ENCODE measurements at regions not wholly inside any gene's neighbourhood (a gene's known extent, or its start where the extent isn't known, plus 50 kb on each side); places are given as distances from the start of the nearest gene placed in this dataset.

DNA sequence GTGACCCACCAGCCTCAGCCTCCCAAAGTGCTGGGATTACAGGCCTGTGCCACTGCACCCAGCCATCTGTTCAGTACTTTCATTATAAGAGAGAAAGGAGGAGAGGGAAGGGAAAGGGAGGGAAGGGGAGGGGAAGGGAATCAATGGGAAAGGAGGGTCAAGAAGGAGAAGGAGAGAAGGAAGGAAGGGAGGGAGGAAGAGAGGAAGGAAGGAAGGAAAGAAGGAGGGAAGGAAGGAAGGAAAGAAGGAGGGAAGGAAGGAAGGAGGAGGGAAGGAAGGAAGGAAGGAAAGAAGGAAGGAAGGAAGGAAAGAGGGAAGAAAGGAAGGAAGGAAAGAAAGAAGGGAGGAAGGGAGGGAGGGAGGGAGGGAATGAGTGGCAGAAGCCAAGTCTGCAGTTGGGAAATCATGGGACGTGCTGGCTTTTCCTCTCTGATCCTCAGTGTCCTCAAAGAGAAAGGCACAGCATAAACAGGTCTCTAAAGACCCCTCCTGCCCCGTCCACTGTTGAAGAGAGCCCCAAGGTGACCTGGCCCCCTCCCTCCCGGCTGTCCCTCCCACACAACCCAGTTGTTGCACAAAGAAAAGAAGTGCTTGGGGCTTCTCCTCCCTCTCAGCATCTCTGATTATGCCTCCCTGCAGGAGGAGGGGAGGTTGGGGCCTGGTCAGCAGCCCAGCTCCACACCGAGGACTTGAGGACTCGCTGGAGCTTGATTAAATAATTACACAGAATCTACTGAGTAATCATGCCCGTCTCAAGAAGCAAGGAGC is 69.1 kb upstream of the TOP1 start:
- in situ Hi-C loops (cut with HindIII; ENCODE audit: low sequenced_read_pairs): no loop called here
- TF ChIP-seq, protein P1, sequence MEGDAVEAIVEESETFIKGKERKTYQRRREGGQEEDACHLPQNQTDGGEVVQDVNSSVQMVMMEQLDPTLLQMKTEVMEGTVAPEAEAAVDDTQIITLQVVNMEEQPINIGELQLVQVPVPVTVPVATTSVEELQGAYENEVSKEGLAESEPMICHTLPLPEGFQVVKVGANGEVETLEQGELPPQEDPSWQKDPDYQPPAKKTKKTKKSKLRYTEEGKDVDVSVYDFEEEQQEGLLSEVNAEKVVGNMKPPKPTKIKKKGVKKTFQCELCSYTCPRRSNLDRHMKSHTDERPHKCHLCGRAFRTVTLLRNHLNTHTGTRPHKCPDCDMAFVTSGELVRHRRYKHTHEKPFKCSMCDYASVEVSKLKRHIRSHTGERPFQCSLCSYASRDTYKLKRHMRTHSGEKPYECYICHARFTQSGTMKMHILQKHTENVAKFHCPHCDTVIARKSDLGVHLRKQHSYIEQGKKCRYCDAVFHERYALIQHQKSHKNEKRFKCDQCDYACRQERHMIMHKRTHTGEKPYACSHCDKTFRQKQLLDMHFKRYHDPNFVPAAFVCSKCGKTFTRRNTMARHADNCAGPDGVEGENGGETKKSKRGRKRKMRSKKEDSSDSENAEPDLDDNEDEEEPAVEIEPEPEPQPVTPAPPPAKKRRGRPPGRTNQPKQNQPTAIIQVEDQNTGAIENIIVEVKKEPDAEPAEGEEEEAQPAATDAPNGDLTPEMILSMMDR (IDR thresholded peaks at IDR 0.05; ENCODE audit: low read depth, low read length, missing control alignments): no peak
- no peak overlapping the region for H3K4me3 ChIP-seq (ENCODE audit: low read depth, low read length)
- DNase-seq (ENCODE audit: low read depth): no peak

DNA sequence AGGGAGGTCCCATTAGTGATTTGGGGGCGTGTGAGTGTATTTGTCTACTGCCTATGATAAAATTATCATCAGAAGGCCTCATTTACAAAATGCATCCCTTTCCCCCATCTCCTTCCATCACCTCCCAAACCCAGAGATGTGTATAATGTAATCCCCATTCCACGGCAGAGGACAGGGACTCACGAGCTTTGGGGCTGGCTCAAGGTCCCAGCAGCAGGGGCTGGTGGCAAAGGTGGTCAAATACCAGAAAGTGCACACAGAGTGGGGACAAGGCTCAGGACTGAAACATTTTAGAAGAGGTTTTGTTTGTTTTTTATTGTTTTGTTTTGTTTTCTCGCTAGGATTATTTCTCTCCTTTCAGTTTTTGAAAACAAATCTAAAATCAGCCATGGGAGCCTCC is 68.5 kb upstream of the TOP1 start:
- no peak overlapping the region for H3K4me3 ChIP-seq (ENCODE audit: low read depth, low read length)
- in situ Hi-C loops (cut with HindIII; ENCODE audit: low sequenced_read_pairs): no loop called here
- DNase-seq (ENCODE audit: low read depth): no peak
- TF ChIP-seq, protein P1 (IDR thresholded peaks at IDR 0.05; ENCODE audit: low read depth, low read length, missing control alignments): no peak

DNA sequence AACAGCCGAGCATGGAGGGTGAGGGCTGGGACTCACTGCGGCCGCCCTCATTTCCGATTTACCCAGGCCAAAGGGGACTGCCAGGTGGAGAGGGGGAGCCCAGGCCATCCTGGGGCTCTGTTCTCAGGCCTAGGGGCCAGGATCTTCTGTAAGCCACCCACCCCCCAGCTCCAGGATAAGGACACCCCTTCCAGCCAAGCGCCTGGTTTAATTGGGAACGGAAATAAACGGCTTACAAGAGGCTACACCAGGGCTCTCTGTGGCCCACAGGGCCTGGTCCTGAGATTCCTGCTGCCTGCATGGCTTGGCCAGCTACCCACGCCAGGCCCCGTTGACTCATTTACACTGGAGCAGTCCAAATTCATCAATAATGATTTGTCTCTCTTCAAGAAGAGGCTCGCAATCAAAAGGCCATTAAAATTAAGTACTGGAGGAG is 68.1 kb upstream of the TOP1 start:
- H3K4me3 ChIP-seq (ENCODE audit: low read depth, low read length): no peak overlapping the region
- DNase-seq (ENCODE audit: low read depth): no peak
- in situ Hi-C loops (cut with HindIII; ENCODE audit: low sequenced_read_pairs): no loop called here
- TF ChIP-seq, protein P1 (IDR thresholded peaks at IDR 0.05; ENCODE audit: low read depth, low read length, missing control alignments): no peak

DNA sequence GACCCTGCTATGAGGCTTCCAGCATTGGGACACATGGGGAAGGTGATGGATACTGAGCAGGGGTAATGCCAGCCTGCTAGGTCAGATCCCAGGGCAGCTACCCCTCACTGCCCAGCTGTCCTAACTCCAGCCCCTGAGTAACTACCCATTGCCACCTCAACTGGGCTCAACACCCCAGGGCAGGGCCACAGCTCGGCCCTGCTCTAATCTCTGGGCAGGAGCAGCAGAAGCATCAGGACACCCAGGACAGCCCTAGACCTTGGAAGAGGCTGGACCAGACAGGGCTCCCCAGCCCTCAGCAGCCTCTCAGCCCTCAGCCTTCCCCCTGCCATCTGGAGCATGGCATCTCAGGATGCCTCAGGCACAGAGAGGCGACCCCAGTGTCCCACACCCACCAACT is 67.4 kb upstream of the TOP1 start:
- in situ Hi-C loops (cut with HindIII; ENCODE audit: low sequenced_read_pairs): no loop called here
- TF ChIP-seq, protein P1 (IDR thresholded peaks at IDR 0.05; ENCODE audit: low read depth, low read length, missing control alignments): no peak
- DNase-seq (ENCODE audit: low read depth): no peak

DNA sequence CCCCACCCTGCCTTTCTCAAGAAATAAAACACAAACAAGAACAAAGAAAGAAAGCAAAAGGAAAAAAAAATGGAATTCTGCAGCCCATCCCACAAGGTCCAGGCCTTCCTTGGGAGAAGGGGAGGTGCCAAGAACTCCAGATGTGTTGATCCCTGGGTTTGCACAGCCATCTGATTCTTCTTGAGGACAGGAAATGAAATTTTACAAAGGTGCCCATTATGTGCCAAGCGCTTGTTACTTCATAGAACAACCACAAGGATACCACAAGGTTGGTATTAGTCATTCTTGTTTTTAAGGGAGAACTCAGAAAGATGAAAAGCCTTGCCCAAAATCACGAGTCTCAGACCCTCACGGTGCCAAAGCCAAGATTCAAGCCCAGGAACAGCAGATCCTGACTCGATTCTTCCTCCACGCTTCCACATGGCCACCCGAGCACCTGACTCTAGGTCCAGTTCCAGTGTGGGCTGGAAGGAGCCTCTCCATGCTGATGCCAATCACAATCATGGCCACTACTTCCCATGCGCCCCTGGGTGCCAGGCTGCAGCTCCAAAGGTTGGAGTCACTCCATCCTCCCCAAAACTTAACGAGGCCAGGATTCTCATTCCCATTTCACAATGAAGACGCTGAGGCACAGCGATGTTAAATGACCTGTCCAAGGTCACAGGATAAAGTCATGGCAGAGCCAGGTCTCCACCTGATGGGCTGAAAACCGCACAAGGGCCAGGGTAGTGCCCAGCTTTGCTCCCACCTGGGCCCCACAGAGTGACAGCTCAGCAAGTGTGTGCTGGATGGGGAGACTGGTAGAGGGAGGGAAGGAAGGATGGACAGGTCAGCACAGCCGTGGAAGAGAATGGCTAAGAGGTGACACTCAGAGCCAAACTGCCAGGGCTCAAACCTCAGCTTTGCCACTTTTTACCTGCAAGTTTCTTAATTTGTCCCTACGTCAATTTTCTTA is 66.7 kb upstream of the TOP1 start:
- TF ChIP-seq, protein P1 (IDR thresholded peaks at IDR 0.05; ENCODE audit: low read depth, low read length, missing control alignments): no peak
- in situ Hi-C loops (cut with HindIII; ENCODE audit: low sequenced_read_pairs): no loop called here
- DNase-seq (ENCODE audit: low read depth): no peak
- H3K4me3 ChIP-seq (ENCODE audit: low read depth, low read length): no peak overlapping the region

More for the DNA sequence above, 67.4 kb upstream of the TOP1 start:
- H3K4me3 ChIP-seq (ENCODE audit: low read depth, low read length): no peak overlapping the region

DNA sequence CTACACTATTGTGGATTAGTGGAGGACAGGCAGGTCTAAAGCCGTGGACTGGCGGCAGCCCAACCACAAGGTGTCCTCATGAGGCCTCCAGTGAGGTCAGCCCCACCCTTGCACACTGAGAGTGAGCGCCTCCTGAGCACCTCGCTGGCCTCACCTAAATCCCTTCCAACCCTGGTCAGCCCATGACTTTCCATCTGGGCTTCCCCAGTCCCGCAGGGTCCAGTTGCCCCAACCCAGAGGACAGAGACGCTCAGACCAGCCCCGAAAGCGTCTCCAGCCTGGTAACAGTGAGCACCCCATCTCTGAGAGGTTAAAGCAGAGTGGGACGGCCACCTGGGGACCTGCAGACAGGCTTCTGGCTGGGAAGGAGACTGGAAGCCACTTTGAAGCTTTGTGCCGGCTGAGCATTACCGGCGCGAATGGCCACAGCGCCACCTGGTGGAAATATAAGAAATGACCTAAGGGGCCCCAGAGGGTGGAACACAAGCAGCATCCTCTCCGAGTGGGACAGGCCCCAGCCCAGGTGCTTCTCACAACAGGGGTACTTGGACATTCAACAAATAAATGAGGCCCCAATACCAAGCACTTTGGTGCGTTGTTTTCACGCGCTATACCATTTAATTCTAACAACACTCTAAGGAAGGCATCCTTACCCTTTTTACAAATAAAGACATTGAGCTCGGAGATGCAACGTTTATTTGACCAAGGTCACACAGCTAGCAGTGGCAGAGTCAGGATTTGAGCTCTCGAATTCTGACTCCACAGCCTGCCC is 65.7 kb upstream of the TOP1 start:
- DNase-seq (ENCODE audit: low read depth): peak; percentile 44
- no peak overlapping the region for H3K4me3 ChIP-seq (ENCODE audit: low read depth, low read length)
- in situ Hi-C loops (cut with HindIII; ENCODE audit: low sequenced_read_pairs): no loop called here
- TF ChIP-seq, protein P1 (IDR thresholded peaks at IDR 0.05; ENCODE audit: low read depth, low read length, missing control alignments): peak; percentile 79
